Astrocyte of the cerebellum (primary cell): ENCODE measurements at regions not wholly inside any gene's neighbourhood (a gene's known extent, or its start where the extent isn't known, plus 50 kb on each side); places are given as distances from the start of the nearest gene placed in this dataset.

Source experiments
- DNase-seq: peaks from one replicate; pipeline ENCODE4 v3.0.0-alpha.2; 2011; ENCODE audit warnings: low read depth
- H3K4me3 ChIP-seq: 2 replicates; pipeline ENCODE4 v1.5.1; 2011; ENCODE audit warnings: mild to moderate bottlenecking, low read depth, low read length, moderate library complexity
- in situ Hi-C: cut with HindIII; loops from 2 replicates; pipeline ENCODE4 v1.10.0; 2017; ENCODE audit warnings: low sequenced_read_pairs
- TF ChIP-seq, protein P1 (sequence below): IDR thresholded peaks from 2 replicates; pipeline ENCODE4 v1.5.1; 2012; ENCODE audit warnings: low read length, low read depth, moderate library complexity, mild to moderate bottlenecking; ENCODE audit errors: missing control alignments

DNA sequence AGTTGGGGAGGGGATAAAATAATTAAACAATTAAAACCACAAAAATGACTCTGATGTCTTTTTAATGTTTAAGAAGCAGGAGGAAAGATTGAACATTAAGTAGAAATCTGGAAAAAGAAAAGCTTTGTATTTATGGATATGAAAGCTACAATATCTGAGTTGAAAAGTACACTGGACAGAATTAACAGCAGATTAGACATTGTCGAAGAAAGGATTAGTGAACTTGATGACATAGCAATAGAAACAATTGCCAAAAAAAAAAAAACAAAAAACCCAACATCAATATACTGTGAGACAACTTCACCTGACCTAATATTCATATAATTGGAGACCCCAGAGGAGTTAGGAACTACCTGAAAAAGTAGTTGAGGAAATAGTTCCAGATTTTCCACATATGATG lies 289.5 kb upstream of the RGS6 start:
- in situ Hi-C loops: no loop called here
- no peak for DNase-seq
- H3K4me3 ChIP-seq: no peak overlapping the region
- TF ChIP-seq, protein P1, sequence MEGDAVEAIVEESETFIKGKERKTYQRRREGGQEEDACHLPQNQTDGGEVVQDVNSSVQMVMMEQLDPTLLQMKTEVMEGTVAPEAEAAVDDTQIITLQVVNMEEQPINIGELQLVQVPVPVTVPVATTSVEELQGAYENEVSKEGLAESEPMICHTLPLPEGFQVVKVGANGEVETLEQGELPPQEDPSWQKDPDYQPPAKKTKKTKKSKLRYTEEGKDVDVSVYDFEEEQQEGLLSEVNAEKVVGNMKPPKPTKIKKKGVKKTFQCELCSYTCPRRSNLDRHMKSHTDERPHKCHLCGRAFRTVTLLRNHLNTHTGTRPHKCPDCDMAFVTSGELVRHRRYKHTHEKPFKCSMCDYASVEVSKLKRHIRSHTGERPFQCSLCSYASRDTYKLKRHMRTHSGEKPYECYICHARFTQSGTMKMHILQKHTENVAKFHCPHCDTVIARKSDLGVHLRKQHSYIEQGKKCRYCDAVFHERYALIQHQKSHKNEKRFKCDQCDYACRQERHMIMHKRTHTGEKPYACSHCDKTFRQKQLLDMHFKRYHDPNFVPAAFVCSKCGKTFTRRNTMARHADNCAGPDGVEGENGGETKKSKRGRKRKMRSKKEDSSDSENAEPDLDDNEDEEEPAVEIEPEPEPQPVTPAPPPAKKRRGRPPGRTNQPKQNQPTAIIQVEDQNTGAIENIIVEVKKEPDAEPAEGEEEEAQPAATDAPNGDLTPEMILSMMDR: no peak

DNA sequence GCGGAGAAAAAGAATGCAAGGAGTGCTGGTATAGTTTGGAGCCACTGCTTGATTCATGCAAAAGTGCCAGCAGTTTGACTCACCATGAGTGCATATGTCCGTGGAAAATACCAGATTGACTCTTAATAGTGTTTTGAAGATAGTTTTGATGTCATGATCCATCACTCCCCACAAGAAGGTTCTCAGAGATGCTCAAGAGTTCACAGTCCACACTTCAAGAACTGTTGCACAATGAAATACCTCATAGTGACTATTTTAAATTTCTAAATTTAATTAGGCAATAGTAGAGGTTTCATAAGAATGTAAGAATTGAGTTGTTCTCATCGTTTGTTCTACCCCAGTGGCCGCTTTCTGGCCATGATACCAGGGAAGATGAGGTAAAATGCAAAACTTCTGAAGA lies 286.6 kb upstream of the RGS6 start:
- no peak for DNase-seq
- TF ChIP-seq, protein P1: no peak
- no peak overlapping the region for H3K4me3 ChIP-seq
- in situ Hi-C loops: no loop called here

GRCh38 chr14:71646518-71646917 lies 285.7 kb upstream of the RGS6 start:
- TF ChIP-seq, protein P1: no peak
- in situ Hi-C loops: no loop called here
- no peak overlapping the region for H3K4me3 ChIP-seq
- DNase-seq: no peak

DNA sequence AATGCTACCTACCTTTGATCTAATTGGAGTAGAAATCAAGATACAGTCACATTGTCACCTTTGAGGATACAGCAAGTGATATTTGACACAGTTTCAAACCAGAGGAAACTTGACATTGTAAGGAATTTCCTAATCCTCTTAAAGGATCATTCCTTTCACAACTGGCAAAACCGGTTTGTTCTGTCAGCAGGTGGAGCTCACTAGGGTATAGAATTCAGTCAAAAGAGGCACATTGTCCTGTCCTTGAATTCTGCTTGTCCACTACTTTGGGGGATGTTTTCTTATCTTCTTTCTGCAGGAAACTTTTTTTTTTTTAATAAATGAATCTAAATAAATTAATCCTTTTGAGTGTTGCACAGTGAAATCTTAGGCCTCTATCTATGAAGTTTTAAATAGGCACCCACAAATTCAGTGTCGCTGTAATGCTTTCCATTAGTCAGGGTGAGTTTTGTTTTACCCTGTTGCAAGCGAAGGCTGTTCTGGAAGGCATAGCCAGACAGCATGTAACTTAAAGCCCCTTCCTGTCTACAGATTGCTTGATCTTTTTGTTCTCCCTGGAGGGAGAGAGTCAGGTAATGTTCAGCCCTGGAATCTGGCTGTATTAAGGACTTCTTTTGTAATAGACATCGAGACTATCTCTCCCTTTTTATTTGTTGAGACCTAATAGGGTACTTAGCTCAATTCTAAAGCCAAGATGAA lies 285.0 kb upstream of the RGS6 start:
- TF ChIP-seq, protein P1: no peak
- in situ Hi-C loops: no loop called here
- DNase-seq: no peak
- no peak overlapping the region for H3K4me3 ChIP-seq

- no peak overlapping the region for H3K4me3 ChIP-seq
- in situ Hi-C loops: no loop called here
- DNase-seq: no peak
- TF ChIP-seq, protein P1: no peak
These were observed 283.5 kb upstream of the RGS6 start for GRCh38 chr14:71648725-71649124.

- in situ Hi-C loops: no loop called here
- no peak for DNase-seq
- TF ChIP-seq, protein P1: no peak
- no peak overlapping the region for H3K4me3 ChIP-seq
These were observed 282.0 kb upstream of the RGS6 start for GRCh38 chr14:71650187-71650755.
